Neural crest cell (in vitro differentiated cells): ENCODE measurements at regions not wholly inside any gene's neighbourhood (a gene's known extent, or its start where the extent isn't known, plus 50 kb on each side); places are given as distances from the start of the nearest gene placed in this dataset.

Experiments
- DNase-seq: peaks from one replicate; pipeline ENCODE4 v3.0.0; 2021; ENCODE audit warnings: low read depth, mixed read lengths, low spot score
- H3K27ac Mint-ChIP-seq: one replicate; pipeline ENCODE4 v1.8.0; 2021; ENCODE audit warnings: mild to moderate bottlenecking, mixed read lengths; ENCODE audit not compliant: unreplicated experiment
- H3K27me3 Mint-ChIP-seq: 2 replicates; pipeline ENCODE4 v1.8.0; 2021; ENCODE audit warnings: low read depth, mild to moderate bottlenecking, mixed read lengths
- H3K36me3 Mint-ChIP-seq: 2 replicates; pipeline ENCODE4 v1.8.0; 2021; ENCODE audit warnings: low read depth, mild to moderate bottlenecking, mixed read lengths
- H3K4me1 Mint-ChIP-seq: 2 replicates; pipeline ENCODE4 v1.8.0; 2021; ENCODE audit warnings: mixed read lengths
- H3K4me3 Mint-ChIP-seq: one replicate; pipeline ENCODE4 v1.8.0; 2021; ENCODE audit warnings: mild to moderate bottlenecking, mixed read lengths
- H3K9me3 Mint-ChIP-seq: 2 replicates; pipeline ENCODE4 v1.8.0; 2021; ENCODE audit warnings: mixed read lengths
- CTCF ChIP-seq: fragments of 200-600 bp; sonication (generic); conservative IDR thresholded peaks from 2 replicates; pipeline ENCODE4 v1.5.0; 2021; ENCODE audit warnings: antibody characterized with exemption, mild to moderate bottlenecking

GRCh38 chr16:26276289-26276688, 584.5 kb downstream of the HS3ST4 start:
- Mint-ChIP-seq H3K36me3 (no peaks in the 10 kb centered on the region), H3K27ac (no peak overlapping the region)

GRCh38 chr16:26281381-26282110, 589.8 kb downstream of the HS3ST4 start:
- Mint-ChIP-seq H3K27ac (no peak overlapping the region), H3K9me3 (peaks cover 6% of the 10 kb centered on the region), H3K36me3 (no peaks in the 10 kb centered on the region), H3K4me3 (no peak overlapping the region), H3K4me1 (no peaks in the 10 kb centered on the region), H3K27me3 (no peaks in the 10 kb centered on the region)
- no peak for TF ChIP-seq CTCF
- DNase-seq, result no peak

More at GRCh38 chr16:26276289-26276688, 584.5 kb downstream of the HS3ST4 start:
- no peak for TF ChIP-seq CTCF
- Mint-ChIP-seq H3K4me1 (peaks cover 15% of the 10 kb centered on the region), H3K4me3 (no peak overlapping the region), H3K27me3 (no peaks in the 10 kb centered on the region), H3K9me3 (peaks cover 6% of the 10 kb centered on the region)
- DNase-seq, result no peak

GRCh38 chr16:26295625-26296304, 604.0 kb downstream of the HS3ST4 start:
- no peak for TF ChIP-seq CTCF
- no peak overlapping the region for H3K27ac Mint-ChIP-seq

GRCh38 chr16:26301516-26301915, 609.8 kb downstream of the HS3ST4 start:
- Mint-ChIP-seq H3K27ac (no peak overlapping the region), H3K4me1 (peaks cover 17% of the 10 kb centered on the region), H3K27me3 (peaks cover 9% of the 10 kb centered on the region), H3K36me3 (no peaks in the 10 kb centered on the region), H3K9me3 (peaks cover 3% of the 10 kb centered on the region), H3K4me3 (no peak overlapping the region)
- TF ChIP-seq CTCF, result no peak
- no peak for DNase-seq

More at GRCh38 chr16:26295625-26296304, 604.0 kb downstream of the HS3ST4 start:
- no peaks in the 10 kb centered on the region for H3K36me3 Mint-ChIP-seq
- H3K9me3 Mint-ChIP-seq, result peaks cover 3% of the 10 kb centered on the region
- H3K4me3 Mint-ChIP-seq, result no peak overlapping the region
- DNase-seq, result no peak
- H3K27me3 Mint-ChIP-seq, result no peaks in the 10 kb centered on the region
- H3K4me1 Mint-ChIP-seq, result no peaks in the 10 kb centered on the region

GRCh38 chr16:26316683-26317464, 625.1 kb downstream of the HS3ST4 start:
- Mint-ChIP-seq H3K36me3 (no peaks in the 10 kb centered on the region), H3K27me3 (no peaks in the 10 kb centered on the region), H3K27ac (no peak overlapping the region), H3K4me3 (no peak overlapping the region), H3K4me1 (peaks cover 13% of the 10 kb centered on the region), H3K9me3 (peaks cover 2% of the 10 kb centered on the region)
- peak; percentile 23 for DNase-seq
- no peak for TF ChIP-seq CTCF
